SK-N-SH (cell line): ENCODE measurements at regions not wholly inside any gene's neighbourhood (a gene's known extent, or its start where the extent isn't known, plus 50 kb on each side); places are given as distances from the start of the nearest gene placed in this dataset.

Source experiments
- CHD2 ChIP-seq: fragments of 150-350 bp; IDR thresholded peaks from 2 replicates; pipeline ENCODE4 v1.6.1; 2018; ENCODE audit warnings: low read length; ENCODE audit not compliant: partially characterized antibody
- GABPA ChIP-seq: IDR thresholded peaks from 2 replicates; pipeline ENCODE4 v1.4.0; 2012; ENCODE audit warnings: low read depth, mild to moderate bottlenecking
- IRF3 ChIP-seq: fragments of 150-350 bp; IDR thresholded peaks from 2 replicates; pipeline ENCODE4 v1.6.1; 2016; ENCODE audit warnings: mild to moderate bottlenecking, low read depth, low read length
- JUND ChIP-seq: IDR thresholded peaks from 2 replicates; pipeline ENCODE4 v1.4.0; 2012
- MEF2A ChIP-seq: IDR thresholded peaks from 2 replicates; pipeline ENCODE4 v1.4.0; 2012; ENCODE audit warnings: low read depth, borderline replicate concordance
- RAD21 ChIP-seq: IDR thresholded peaks from 2 replicates; pipeline ENCODE4 v1.6.1; 2012; ENCODE audit warnings: mild to moderate bottlenecking, low read length
- REST ChIP-seq: IDR thresholded peaks from 2 replicates; pipeline ENCODE4 v1.6.1; 2012; ENCODE audit warnings: mild to moderate bottlenecking, low read depth, low read length, moderate library complexity
- RFX5 ChIP-seq: IDR thresholded peaks from 2 replicates; pipeline ENCODE4 v1.6.1; 2012; ENCODE audit warnings: mild to moderate bottlenecking, improper control_type of control experiment, low read length
- TAF1 ChIP-seq: IDR thresholded peaks from 2 replicates; pipeline ENCODE4 v1.6.1; 2012; ENCODE audit warnings: low read depth, mild to moderate bottlenecking, low read length, moderate library complexity, borderline replicate concordance
- USF1 ChIP-seq: IDR thresholded peaks from 2 replicates; pipeline ENCODE4 v1.4.0; 2012; ENCODE audit warnings: low read depth, borderline replicate concordance
- YY1 ChIP-seq: IDR thresholded peaks from 2 replicates; pipeline ENCODE4 v1.4.0; 2012; ENCODE audit warnings: low read depth, mild to moderate bottlenecking
- TF ChIP-seq, protein P1 (sequence below): fragments of 200-600 bp; sonication (generic); IDR thresholded peaks from 2 replicates; pipeline ENCODE4 v1.6.1; 2017; ENCODE audit warnings: antibody characterized with exemption, mild to moderate bottlenecking, moderate library complexity

- no peak for TF ChIP-seq RAD21
- no peak for TF ChIP-seq CHD2
- no peak for TF ChIP-seq TAF1
- TF ChIP-seq, protein P1, sequence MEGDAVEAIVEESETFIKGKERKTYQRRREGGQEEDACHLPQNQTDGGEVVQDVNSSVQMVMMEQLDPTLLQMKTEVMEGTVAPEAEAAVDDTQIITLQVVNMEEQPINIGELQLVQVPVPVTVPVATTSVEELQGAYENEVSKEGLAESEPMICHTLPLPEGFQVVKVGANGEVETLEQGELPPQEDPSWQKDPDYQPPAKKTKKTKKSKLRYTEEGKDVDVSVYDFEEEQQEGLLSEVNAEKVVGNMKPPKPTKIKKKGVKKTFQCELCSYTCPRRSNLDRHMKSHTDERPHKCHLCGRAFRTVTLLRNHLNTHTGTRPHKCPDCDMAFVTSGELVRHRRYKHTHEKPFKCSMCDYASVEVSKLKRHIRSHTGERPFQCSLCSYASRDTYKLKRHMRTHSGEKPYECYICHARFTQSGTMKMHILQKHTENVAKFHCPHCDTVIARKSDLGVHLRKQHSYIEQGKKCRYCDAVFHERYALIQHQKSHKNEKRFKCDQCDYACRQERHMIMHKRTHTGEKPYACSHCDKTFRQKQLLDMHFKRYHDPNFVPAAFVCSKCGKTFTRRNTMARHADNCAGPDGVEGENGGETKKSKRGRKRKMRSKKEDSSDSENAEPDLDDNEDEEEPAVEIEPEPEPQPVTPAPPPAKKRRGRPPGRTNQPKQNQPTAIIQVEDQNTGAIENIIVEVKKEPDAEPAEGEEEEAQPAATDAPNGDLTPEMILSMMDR: no peak
- TF ChIP-seq YY1: no peak
- no peak for TF ChIP-seq RFX5
- no peak for TF ChIP-seq REST
- TF ChIP-seq JUND: no peak
- TF ChIP-seq MEF2A: no peak
- TF ChIP-seq GABPA: no peak
- no peak for TF ChIP-seq USF1
- no peak for TF ChIP-seq IRF3
Measured at GRCh38 chr13:85853901-85854663, 54.9 kb upstream of the SLITRK6 start.
